ENCODE measurements at regions not wholly inside any gene's neighbourhood (a gene's known extent, or its start where the extent isn't known, plus 50 kb on each side); places are given as distances from the start of the nearest gene placed in this dataset.

- no peak overlapping the region for H3K4me3 ChIP-seq
- H3K27me3 ChIP-seq = no peaks in the 10 kb centered on the region
- H3K4me1 ChIP-seq = no peaks in the 10 kb centered on the region
- H3K9me3 ChIP-seq = no peaks in the 10 kb centered on the region
- no peak for DNase-seq
- H3K36me3 ChIP-seq = no peaks in the 10 kb centered on the region
- no peak overlapping the region for H3K27ac ChIP-seq
- TF ChIP-seq CTCF (IDR thresholded peaks at IDR 0.05) (no peak), POLR2A (IDR thresholded peaks at IDR 0.05) (no peak)
Measured at GRCh38 chr2:13550285-13551231, 833.8 kb downstream of the TRIB2 start.

DNA sequence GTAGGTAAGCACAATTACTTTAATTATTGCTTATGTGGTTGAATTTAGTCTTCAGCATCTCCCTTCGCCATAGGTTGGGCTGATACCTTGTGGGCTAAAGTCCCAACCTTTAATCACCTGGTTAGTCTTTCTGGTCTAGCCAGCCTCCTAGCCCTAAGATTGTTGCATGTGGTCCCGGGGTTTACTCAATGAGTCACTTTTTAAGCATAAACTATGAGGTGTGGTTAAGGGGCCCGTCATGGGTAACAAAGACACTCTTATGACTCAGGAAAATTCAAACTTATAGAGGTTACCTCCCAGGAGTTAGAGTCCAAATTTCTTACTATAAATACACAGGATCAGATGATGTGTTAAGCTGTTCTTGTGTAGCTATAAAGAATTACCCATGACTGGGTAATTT, 841.6 kb downstream of the TRIB2 start:
- Histone ChIP-seq H3K9me3 (no peaks in the 10 kb centered on the region), H3K27me3 (no peaks in the 10 kb centered on the region), H3K27ac (no peak overlapping the region), H3K4me3 (no peak overlapping the region), H3K4me1 (no peaks in the 10 kb centered on the region), H3K36me3 (no peaks in the 10 kb centered on the region)
- TF ChIP-seq CTCF (IDR thresholded peaks at IDR 0.05) (no peak), POLR2A (IDR thresholded peaks at IDR 0.05) (no peak)
- DNase-seq = no peak

- no peak overlapping the region for H3K27ac ChIP-seq
- H3K27me3 ChIP-seq = no peaks in the 10 kb centered on the region
- H3K4me3 ChIP-seq = no peak overlapping the region
- no peaks in the 10 kb centered on the region for H3K4me1 ChIP-seq
- no peak for TF ChIP-seq POLR2A (IDR thresholded peaks at IDR 0.05)
- TF ChIP-seq CTCF (IDR thresholded peaks at IDR 0.05) = no peak
- no peak for DNase-seq
- H3K9me3 ChIP-seq = no peaks in the 10 kb centered on the region
- no peaks in the 10 kb centered on the region for H3K36me3 ChIP-seq
Measured at GRCh38 chr2:13560322-13560721, 843.6 kb downstream of the TRIB2 start.

DNA sequence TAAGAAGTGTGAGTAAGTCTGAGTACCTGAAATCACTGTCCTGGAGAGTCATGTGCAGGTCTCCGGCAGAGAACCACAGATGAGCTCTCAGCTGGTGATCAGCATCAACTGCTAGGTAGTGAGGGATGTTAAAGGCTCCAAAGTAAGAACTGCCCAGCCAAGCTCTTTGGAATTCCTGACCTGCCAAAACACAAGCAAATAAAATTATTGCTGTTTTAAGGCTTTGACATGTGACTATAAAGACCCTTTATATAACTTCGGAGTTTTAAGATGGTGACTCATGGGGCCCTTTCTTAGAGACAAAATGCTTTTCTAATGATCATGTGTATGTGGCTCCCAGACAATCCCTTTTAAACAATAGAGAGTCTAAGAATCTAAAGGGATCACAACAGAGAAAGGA, 855.7 kb downstream of the TRIB2 start:
- Histone ChIP-seq H3K4me1 (no peaks in the 10 kb centered on the region), H3K9me3 (no peaks in the 10 kb centered on the region), H3K27me3 (no peaks in the 10 kb centered on the region), H3K27ac (no peak overlapping the region), H3K4me3 (no peak overlapping the region), H3K36me3 (no peaks in the 10 kb centered on the region)
- TF ChIP-seq CTCF (IDR thresholded peaks at IDR 0.05) (no peak), POLR2A (IDR thresholded peaks at IDR 0.05) (no peak)
- no peak for DNase-seq

GRCh38 chr2:13574831-13575230, 858.1 kb downstream of the TRIB2 start:
- H3K4me1 ChIP-seq = no peaks in the 10 kb centered on the region
- H3K36me3 ChIP-seq = no peaks in the 10 kb centered on the region
- no peak for TF ChIP-seq POLR2A (IDR thresholded peaks at IDR 0.05)
- TF ChIP-seq CTCF (IDR thresholded peaks at IDR 0.05) = no peak
- H3K9me3 ChIP-seq = no peaks in the 10 kb centered on the region
- H3K4me3 ChIP-seq = no peak overlapping the region
- H3K27ac ChIP-seq = no peak overlapping the region
- DNase-seq = no peak
- no peaks in the 10 kb centered on the region for H3K27me3 ChIP-seq

Data from Peyer's patch (tissue), 4 donors.